Hypothalamus (tissue), 51 donors: ENCODE measurements at regions not wholly inside any gene's neighbourhood (a gene's known extent, or its start where the extent isn't known, plus 50 kb on each side); places are given as distances from the start of the nearest gene placed in this dataset.

Experiments
- DNase-seq, 51 donors: peaks; one replicate each; lab custom pipeline; 2025; lab: John Stamatoyannopoulos, UW

GRCh38 chr5:41670854-41671479 lies 160.6 kb upstream of the PLCXD3 start:
- DNase-seq = no peak

GRCh38 chr5:41670216-41670615 lies 159.8 kb upstream of the PLCXD3 start:
- no peak for DNase-seq

GRCh38 chr5:41661254-41661653 lies 150.9 kb upstream of the PLCXD3 start:
- no peak for DNase-seq

GRCh38 chr5:41656597-41656996 lies 146.2 kb upstream of the PLCXD3 start:
- no peak for DNase-seq

GRCh38 chr5:41650131-41650530 lies 139.7 kb upstream of the PLCXD3 start:
- DNase-seq = no peak

GRCh38 chr5:41649659-41650058 lies 139.3 kb upstream of the PLCXD3 start:
- DNase-seq = no peak

GRCh38 chr5:41648996-41649395 lies 138.6 kb upstream of the PLCXD3 start:
- DNase-seq = no peak

- no peak for DNase-seq
Measured at GRCh38 chr5:41641621-41642020, 131.2 kb upstream of the PLCXD3 start.

GRCh38 chr5:41638685-41639084 lies 128.3 kb upstream of the PLCXD3 start:
- DNase-seq = no peak

- no peak for DNase-seq
Measured at GRCh38 chr5:41637869-41638268, 127.5 kb upstream of the PLCXD3 start.

GRCh38 chr5:41637424-41637823 lies 127.0 kb upstream of the PLCXD3 start:
- DNase-seq = no peak

- DNase-seq = no peak
Measured at GRCh38 chr5:41636605-41637004, 126.2 kb upstream of the PLCXD3 start.

- no peak for DNase-seq
Measured at GRCh38 chr5:41629897-41630296, 119.5 kb upstream of the PLCXD3 start.

- no peak for DNase-seq
Measured at GRCh38 chr5:41625571-41625970, 115.2 kb upstream of the PLCXD3 start.

GRCh38 chr5:41621420-41621819 lies 111.0 kb upstream of the PLCXD3 start:
- no peak for DNase-seq

- DNase-seq = no peak
Measured at GRCh38 chr5:41617843-41618515, 107.6 kb upstream of the PLCXD3 start.

- no peak for DNase-seq
Measured at GRCh38 chr5:41610386-41610785, 100.0 kb upstream of the PLCXD3 start.

- DNase-seq = no peak
Measured at GRCh38 chr5:41600731-41601130, 90.3 kb upstream of the PLCXD3 start.

GRCh38 chr5:41598011-41598410 lies 87.6 kb upstream of the PLCXD3 start:
- DNase-seq = no peak

- peak in 1 of 51 donors; percentile 1 for DNase-seq
Measured at GRCh38 chr5:41587668-41588067, 77.3 kb upstream of the PLCXD3 start.

- DNase-seq = no peak
Measured at GRCh38 chr5:41575110-41575779, 64.8 kb upstream of the PLCXD3 start.

- DNase-seq = no peak
Measured at GRCh38 chr5:41574391-41574790, 64.0 kb upstream of the PLCXD3 start.
